NCI-H2171 treated with DMSO at 0.1 percent for 48 hours (cell line): ENCODE measurements at regions not wholly inside any gene's neighbourhood (a gene's known extent, or its start where the extent isn't known, plus 50 kb on each side); places are given as distances from the start of the nearest gene placed in this dataset.
A peak's percentile ranks its signal among the peaks of the same experiment; 100 is the strongest.

ENCODE experiments used
- DNase-seq: peaks from one replicate; lab custom pipeline; 2025; lab: John Stamatoyannopoulos, UW

DNA sequence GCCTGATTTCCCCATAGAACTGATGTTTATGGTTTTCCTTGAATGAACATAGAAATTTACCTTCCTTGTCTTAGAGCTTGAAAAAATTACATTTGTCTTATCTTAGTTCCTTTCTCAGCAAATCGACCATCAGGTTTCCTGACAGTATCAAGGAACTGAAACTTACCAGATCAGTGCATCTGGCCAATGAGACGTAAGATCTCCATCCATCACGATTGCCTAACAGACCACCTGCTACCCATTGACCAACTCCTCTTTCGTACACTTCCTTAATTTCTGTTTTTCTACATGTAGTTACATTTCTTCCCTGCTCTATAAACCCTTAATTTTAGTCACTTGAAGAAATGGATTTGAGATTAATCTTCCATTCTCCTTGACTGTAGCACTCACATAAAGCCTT, 57.4 kb upstream of the TMPRSS15 start:
- no peak for DNase-seq

DNA sequence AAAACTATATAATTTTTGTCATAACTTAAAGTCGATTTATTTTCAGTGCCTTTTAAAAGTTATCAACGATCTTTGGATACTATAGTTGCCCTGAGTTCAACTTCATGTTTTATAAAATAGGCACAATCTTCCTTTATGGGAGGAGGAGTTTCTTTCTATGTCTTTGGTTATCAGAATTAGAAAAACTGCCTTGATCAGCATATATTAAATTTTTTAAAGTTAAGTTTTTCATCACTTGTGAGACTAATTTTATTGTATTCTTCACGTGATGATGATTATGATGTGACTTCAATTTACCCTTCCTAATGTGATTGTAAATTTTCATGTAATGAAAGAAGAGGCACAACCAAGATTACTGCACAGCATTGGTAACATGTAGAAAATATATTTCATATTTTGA, 58.2 kb upstream of the TMPRSS15 start:
- DNase-seq = no peak

DNA sequence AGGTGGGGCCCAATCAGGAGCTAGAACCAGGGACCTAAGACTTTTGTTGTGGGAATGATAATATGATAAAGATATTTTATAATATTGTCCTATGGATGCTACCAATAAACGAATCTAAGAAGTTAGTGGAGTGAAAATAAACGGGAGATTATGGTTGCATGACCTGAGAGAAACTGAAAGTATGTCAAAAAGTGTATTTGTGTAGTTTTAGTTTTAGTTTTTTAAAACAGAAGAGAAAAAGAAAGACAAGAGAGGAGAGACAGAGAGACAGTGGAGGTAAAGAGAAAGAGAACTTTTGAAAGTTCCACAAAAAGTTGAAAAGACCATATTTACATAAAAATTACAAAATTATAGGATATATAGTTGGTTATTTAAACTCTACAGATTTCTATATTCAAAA, 64.1 kb upstream of the TMPRSS15 start:
- no peak for DNase-seq

DNA sequence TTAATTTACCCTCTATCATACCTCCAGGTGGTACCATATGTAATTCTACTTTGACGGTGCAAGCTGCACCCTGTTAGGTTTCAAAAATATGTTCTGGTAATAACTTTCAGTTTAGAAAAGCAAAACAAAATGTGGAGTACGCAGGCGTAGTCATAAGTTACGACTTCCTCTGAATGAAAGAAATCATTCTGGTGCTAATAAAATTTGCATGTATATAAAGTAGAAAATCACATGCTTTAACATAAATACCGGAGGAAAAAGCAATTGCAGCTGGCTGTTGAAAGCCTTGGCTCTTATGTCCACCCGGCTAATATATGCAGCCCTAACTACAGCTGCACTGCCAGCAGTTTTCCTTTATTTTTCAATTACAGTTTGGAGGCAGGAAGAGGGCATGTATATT, 65.2 kb upstream of the TMPRSS15 start:
- no peak for DNase-seq

DNA sequence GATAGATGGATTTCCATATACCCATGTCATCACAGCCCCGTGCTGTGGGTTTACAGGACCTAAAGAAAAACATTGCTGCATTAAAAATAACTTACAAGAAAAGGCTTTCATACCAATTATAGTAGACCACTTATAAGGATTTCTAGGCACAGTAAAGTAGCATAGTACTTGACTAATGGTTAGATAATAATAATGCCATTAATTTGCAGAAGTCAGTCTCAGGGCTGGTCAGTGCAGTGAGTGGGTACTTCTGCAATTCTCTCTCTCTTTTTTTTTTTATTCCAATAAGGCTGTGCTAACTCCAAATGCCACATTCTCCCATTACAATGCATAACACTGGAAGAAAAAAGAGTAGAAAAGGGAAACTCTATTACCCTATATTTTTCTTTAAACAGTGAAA, 73.1 kb upstream of the TMPRSS15 start:
- no peak for DNase-seq

DNA sequence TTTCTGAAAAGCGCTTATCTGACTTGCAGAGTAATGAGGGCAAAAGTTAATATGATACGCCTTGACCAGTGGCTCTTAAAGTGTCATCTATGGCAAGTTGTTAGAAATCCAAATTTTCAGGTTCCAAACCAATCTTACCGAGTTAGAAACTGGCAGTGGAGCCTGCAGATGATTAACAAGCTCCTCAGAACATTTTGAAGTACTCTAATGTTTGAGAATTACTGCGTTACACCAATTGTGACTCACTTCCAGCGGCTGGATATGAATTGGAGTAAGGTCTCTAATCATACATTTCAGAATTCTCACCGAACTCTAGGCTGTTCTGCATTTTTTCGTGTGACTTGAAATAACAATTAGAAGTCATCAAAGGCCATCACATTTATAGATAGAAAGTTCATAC, 73.5 kb upstream of the TMPRSS15 start:
- DNase-seq = no peak

DNA sequence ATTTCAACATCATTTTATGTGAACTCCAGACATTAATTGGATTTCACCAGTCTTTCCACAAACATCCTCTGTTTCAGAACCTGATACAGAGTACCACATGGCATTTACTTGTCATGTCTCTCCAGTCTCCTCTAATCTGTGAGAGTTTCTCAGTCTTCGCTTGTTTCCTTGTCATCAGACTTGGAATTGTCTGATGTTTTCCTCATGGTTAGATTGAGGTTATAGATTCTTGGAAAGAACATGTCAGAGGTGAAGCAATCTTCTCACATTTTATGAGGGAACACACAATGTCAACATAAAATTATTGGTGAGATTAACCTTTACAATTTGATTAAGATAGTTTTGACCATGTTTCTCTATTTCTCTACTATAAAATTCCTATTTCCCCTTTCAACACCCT, 74.9 kb upstream of the TMPRSS15 start:
- DNase-seq = no peak

DNA sequence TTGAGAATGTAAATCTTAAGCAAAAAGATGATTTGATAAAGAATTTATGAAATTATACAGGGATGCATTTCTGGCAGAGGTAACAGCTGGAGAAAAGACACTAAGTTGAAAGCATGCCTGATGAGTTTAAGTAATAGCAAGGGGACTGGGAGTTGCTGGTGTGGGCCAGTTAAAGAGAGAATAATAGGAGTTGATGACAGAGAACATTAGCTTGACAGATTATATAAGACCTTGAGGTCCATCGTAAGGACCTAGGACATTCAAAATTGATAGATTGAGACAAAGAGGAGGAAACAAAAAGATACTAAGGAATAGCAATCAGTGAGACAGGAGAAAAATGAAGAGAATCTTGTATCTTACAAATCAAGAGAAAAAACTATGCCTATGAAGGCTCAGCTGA, 84.7 kb upstream of the TMPRSS15 start:
- no peak for DNase-seq

DNA sequence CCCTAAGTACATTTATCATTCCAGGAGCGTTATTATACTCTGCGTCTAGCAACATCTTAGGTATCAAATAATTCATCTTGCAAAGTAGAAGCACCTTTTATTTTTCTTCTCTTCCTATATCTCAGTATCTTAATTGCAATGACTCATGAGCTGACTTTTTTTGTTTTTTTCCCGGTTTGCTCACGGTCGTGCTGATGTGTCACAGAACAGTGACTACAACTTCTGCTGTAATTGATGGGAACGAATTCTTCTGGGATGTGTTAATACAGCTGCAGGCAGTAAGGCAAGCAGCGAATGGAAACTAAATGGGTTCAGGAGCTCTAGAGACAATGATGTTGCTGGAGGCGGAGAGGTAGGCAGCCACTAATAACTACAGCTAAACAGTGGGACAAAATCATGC, 89.8 kb upstream of the TMPRSS15 start:
- DNase-seq = no peak

DNA sequence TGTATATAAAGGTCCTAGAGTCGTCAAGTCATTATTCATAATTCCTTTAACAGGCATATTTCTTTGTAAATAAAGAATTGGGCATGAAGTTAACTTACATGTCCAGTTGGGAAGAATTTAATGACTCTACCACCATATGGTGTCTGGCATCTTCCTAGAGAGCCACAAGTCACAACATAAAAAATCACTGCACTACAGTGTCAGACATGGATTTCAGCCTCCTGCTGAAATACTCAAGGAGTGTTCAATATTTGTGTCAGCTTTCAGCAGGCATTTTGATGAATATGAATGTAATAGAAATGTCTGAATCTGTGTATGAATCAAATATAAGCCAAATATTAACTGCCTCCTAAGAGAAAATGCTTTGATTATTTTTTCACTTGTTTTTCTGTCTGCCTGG, 91.9 kb upstream of the TMPRSS15 start:
- DNase-seq = no peak

DNA sequence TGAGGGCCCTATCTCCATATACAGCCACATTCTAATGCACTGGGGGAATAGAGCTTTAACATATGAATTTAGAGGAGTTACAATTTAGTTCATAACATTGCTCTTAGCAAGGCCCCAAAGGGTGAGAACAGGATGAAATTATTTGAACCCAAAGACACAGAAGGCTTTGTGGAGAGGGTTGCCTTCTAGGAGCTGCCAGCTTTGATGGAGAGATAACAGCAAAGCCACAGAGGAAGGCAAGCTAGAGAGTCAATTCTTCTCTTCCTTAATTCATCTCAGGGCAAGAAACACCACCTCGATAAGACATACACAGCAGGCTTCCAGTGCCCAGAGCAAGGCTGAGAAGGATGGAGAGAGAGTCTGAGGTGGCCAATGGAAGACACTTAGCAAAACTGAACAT, 94.8 kb upstream of the TMPRSS15 start:
- no peak for DNase-seq

DNA sequence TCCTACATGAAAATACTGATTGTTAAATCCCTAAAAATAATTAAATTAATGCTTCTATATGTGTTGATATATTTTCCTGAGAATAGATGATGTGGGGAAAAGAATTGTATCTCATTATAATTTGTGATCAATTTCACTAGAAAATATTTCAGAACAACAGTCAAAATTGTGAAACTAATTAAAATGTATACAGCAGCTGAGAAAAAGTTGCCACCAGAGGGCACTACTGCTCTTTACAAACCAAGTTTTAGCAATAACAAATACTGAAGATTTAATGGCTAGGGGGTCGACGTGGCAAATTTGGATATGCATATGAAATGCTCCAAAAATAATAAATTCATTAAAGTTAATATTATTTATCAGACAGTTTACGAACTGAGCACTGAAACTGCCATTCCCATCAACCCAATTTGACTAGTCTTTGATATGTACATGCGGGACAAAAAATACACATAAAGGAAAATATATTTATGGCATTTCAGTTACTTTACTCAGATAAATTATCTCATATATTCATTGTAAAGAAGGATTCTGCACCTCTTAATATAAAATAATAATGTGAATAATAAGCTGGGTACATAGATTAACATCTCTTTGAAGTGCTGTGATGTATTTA, 96.3 kb upstream of the TMPRSS15 start:
- peak; percentile 27 for DNase-seq

DNA sequence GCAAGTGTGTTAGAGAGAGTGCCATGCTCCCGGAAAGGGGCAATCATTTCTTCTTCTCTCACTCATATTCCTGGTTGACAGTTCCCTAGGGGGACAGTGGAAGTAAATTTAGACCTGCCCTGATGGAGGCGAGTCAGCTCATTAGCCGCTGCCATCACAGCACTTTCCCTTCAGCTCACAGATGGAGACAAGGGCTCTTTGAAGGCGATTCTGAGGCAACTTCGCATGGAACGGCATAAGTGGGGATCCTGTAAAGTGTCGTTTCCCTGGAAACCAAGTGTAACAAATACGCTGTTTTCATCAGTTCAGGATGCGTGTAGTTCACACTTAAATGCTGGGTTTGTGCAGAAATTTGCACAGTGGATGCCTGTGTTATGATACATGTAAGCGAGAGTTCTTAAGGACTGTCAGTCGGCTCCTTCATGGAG, 114.5 kb upstream of the TMPRSS15 start:
- DNase-seq = no peak

DNA sequence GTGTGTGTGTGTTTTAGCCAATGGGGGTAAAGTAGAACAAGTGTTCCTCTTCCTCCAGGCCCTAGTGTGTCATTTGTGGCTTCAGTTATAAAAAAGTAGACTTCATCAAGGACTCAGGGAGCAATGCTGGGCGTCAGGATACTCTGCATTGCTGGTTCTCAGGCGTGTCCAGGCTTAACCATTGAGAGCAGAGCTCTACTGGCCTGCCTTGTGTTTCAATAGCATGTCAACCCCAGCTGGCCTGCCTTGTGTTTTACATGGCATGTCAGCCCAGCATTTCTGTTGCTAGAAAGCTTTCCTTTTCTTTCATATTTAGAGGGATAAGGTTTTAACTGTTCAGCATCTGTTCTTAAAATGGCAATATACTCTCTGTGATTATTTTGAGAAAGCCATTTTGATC, 117.6 kb upstream of the TMPRSS15 start:
- no peak for DNase-seq

DNA sequence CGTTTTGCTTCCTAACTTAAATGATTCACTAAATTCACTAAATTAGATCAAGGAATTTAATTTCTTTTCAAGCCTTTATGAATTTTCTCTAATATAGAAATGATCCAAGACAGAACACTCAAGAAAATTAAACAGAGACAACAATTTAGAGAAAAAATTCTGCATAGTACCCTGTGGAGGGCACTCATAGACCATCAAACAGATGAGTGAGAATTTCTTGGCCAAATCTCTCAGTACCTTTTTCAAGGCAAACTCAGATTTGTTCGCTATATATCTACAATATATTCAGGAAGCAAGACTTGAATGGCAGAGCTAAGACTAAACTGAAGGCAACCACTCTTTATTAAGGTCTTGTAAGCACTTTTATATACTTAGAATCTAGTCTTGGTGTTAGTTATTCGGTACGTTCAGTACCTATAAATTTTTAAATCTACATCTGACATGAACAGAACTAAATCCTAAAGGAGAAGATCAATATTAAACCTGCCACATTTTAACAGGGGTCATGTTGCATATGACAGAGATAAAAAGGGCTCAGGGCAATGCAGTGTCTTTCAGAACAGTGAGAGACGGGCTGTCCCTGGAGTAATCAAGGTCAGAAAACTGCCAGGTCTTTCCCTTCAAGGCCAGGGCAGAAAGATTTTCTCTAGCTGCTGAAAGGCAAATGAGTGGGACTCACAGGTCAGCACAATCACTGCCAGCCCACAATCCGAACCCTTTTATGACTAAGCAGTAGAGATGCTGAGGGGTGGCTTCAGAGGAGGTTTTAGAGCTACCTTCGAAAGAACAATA, 118.8 kb upstream of the TMPRSS15 start:
- DNase-seq = no peak

DNA sequence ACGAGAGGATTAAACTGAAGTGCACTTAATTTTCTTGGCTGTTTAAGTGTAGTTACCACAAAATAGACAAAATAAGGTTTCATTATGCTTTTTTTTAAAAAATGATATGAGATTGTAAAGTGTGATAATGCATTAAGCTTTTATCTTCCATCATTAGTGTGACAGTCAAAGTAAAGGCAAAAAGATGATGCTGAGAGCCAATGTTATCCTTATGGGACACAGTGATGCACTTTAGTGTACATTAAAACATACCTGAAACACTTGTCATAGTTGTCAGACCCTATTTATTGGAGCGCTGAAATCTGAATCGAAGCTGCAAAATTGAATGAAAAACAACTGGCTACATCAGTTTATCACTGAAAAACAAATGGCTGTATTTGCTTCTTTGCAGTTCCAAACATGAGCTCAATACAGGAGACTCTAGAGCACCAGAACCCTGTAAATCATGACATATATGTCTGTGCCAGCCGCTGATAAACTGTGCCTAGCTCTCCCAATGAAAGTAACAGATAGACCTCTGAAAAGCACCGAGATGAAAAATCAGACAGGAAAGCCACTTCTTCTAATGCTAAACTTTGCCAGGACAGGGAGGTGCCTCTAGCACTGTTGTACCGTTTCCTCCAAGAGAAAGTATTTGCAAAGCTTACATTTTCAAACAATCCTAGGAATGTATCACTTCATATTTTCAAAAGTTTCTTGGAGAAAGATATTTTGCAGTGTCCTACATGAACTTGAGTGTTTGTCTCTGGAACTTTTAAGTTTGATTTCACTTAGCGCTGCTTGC, 120.7 kb upstream of the TMPRSS15 start:
- DNase-seq = no peak

DNA sequence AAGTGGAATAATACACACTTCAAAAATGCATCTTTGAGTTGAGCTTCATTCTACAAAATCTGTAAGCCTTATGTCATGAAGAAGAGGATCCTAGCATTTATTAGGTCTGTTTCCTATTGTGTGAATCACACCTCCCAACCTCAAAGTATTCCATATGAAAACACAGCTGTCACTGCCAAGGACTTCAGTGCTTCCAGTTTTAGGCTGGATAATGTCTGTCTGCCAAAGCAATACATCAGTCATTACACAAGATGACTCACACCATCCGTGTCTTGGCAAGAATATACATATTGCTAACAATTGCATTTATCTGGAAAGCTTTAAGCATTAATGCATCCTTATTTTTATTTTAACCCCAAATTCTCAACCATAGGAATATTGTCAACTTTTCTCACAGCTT, 125.7 kb upstream of the TMPRSS15 start:
- no peak for DNase-seq

DNA sequence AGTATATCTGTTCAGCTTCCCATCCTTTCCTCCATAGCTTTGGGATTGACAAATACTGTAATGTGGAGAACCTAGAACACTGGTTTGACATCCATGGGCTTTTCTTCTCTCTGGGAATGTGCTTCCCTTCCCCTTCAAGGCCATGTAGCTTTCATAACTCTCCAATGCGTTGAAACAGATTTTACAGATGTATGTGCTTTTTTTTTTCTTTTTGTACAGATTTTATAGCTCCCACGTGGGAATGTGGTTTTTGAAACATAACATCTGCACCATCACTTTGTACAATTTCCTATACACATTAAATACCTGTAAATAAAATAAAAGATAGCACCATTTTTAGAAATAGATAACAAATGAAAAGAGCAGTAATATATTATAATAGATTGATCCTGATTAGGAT, 138.5 kb upstream of the TMPRSS15 start:
- DNase-seq = no peak

DNA sequence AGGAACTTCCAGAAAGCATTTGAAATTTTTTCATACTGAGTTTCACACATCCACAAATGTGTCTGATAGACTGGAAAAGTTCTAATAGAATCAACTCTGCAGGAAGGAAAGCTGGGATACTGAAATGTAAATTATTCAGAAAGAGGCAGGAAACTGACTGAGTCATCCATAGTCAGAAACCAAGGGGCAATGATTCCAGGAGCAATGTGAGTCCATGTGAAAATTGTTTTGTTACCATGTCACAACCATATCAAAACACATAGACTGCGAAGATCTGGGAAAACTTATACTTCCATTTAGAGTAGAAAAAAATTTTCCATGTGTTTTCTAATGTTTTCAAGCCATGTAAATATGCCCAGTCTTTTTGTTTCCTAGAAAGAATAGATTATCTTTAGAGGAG, 142.3 kb upstream of the TMPRSS15 start:
- no peak for DNase-seq

DNA sequence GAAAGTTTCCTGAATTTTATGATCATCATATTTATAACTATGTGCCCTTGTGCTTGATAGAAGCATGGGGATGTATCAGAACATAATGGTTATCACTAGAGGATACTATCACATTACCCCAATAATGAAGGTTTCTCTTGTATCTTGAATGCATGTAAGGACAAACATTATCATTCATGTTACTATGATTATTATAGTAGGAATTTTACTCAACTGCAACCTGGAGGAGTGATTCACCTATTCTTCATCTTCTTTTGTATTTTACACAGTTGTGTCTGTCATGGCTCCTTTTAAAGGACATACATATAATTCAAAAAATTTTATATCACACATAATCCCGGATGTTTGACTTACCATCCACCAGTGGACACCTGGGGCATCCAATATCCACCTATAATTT, 143.8 kb upstream of the TMPRSS15 start:
- no peak for DNase-seq

DNA sequence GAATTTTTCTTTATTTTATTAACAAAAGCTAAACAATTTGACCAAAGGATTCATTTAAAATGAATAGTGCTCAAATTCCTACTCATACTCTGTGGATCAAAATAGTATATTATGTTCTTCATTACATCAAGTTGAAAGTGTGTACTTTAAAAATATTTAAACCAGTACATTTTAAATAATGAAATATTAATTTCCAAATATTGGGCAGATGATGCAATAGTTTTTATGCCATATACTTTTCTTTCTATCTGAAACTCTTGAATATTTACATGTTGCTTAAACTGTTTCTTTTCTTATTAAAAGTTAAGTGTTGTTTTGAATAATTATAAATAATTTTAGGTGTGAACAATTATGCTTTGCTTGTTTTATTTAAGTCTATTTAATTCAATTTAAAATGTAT, 144.7 kb upstream of the TMPRSS15 start:
- no peak for DNase-seq

DNA sequence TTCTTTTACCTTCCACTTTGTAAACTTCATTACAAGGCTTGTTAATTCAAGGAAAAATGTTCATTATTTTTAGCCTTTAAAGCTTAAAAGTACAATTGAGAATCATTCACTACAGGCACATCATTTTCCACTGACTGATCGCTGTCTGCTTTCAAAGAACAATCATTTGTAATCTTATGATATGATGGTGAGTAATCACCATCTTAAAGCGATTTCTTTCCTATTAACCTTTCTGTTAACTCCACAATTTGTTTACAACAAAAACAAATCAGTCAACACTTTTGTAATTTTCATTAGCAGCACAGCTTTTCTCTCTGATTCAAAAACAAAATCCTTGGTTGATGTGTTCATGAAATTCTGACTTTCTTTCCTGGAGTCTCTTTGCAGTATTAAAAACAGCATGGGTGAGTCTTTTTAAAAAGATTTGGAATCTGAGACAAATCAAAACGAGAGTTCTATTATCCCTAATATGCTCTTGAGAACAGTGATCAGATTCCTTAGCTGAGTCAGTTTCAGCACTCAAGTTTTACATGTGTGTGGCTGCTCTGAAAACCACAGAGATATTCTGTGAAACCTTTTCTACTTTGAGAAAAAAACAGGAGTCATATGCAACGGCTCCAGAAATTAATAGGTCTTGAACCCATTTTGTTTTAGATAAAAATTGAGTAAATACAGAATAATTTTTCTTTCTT, 145.8 kb upstream of the TMPRSS15 start:
- no peak for DNase-seq

DNA sequence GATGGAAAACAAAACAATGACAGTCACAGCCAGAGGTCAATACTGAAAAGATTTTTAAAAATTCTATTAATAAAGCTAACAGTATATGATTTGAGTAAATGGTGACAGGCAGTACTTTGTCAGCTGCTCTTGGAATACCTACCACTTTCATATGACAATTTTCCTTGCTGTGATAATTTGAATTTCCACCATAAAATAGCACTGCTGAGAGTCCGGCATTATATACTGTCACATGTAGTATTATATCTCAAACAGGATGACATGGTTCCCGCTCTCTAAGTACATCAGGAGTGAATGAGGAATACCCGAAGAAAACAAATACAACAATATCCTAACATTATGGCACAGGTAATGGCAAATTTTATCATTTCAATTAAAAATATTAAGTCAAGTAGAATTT, 146.8 kb upstream of the TMPRSS15 start:
- no peak for DNase-seq
